Gastroesophageal sphincter (tissue), 4 donors: ENCODE measurements at regions not wholly inside any gene's neighbourhood (a gene's known extent, or its start where the extent isn't known, plus 50 kb on each side); places are given as distances from the start of the nearest gene placed in this dataset.

Experiments used
- ATAC-seq: fragments of 150-250 bp; one replicate; pipeline ENCODE4 v1.9.1; 2016; ENCODE audit warnings: mild to moderate bottlenecking, moderate library complexity
- H3K27ac ChIP-seq, 4 donors: fragments of 200-600 bp; sonication (generic) in 3 of 4; 1 replicate in 3 of 4; 2 replicates in 1 of 4; pipeline ENCODE4 v1.5.1; 2016 to 2019
- H3K27me3 ChIP-seq: fragments of 200-600 bp; sonication (generic); one replicate; pipeline ENCODE4 v1.5.1; 2019
- H3K36me3 ChIP-seq, 2 donors: fragments of 200-600 bp; sonication (generic); one replicate each; pipeline ENCODE4 v1.5.1; 2019; ENCODE audit warnings: control low read depth in 1 of 2
- H3K4me1 ChIP-seq, 3 donors: fragments of 200-600 bp; sonication (generic); 1 replicate in 2 of 3; 2 replicates in 1 of 3; pipeline ENCODE4 v1.5.1; 2016 to 2019; ENCODE audit warnings: control low read depth in 2 of 3
- H3K4me3 ChIP-seq, 2 donors: fragments of 200-600 bp; sonication (generic); one replicate each; pipeline ENCODE4 v1.5.1; 2019; ENCODE audit warnings: mild to moderate bottlenecking in 1 of 2, moderate library complexity in 1 of 2
- H3K9me3 ChIP-seq, 3 donors: fragments of 200-600 bp; sonication (generic); one replicate each; pipeline ENCODE4 v1.5.1; 2017 to 2019; ENCODE audit warnings: control low read depth in 2 of 3
- EP300 ChIP-seq: sonication (generic); formaldehyde crosslinking; IDR thresholded peaks from one replicate; pipeline ENCODE4 v1.6.1; 2017; ENCODE audit warnings: antibody characterized with exemption, mild to moderate bottlenecking
- POLR2A ChIP-seq, 2 donors: fragments of 450-650 bp; IDR thresholded peaks; one replicate each; pipeline ENCODE4 v1.6.1; 2017; ENCODE audit warnings: antibody characterized with exemption in 2 of 2, mild to moderate bottlenecking in 2 of 2, moderate library complexity in 1 of 2
- POLR2AphosphoS5 ChIP-seq: sonication (generic); formaldehyde crosslinking; IDR thresholded peaks from one replicate; pipeline ENCODE4 v1.6.1; 2017; ENCODE audit warnings: antibody characterized with exemption
- WGBS, 2 donors: methylation state at CpG; one replicate each; pipeline ENCODE4 v1.1.5; 2018; ENCODE audit warnings: low coverage in 1 of 2; 5-methylcytosine and 5-hydroxymethylcytosine counted together
- TF ChIP-seq, protein P1 (sequence below), 4 experiments: fragments of 200-600 bp in 2 of 4; fragments of 450-650 bp in 2 of 4; sonication (generic) in 1 of 4; IDR thresholded peaks; one replicate each; pipeline ENCODE4 v1.5.1; 2017 to 2019; ENCODE audit warnings: antibody characterized with exemption in 4 of 4, mild to moderate bottlenecking in 2 of 4, moderate library complexity in 2 of 4

DNA sequence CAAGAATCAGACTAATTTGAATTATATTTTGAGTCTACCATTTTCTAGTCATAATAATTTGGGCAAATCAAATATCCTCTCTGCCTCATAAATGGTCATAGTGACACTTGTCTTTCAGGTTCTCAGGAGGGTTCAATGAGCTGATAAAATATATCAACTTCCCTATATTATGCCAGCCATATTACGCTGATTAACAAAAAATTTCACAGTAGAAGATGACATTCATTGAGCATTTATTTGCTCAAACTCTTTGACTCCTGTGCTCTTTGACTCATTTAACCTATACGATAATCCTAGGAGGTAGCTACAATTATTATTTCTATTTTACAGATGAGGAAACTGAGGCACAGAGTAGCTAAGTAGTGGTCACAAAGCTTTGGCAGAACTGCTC is 60.0 kb upstream of the CCDC91 start:
- no peak overlapping the region for H3K4me3 ChIP-seq
- H3K27me3 ChIP-seq = no peaks in the 10 kb centered on the region
- TF ChIP-seq, protein P1, sequence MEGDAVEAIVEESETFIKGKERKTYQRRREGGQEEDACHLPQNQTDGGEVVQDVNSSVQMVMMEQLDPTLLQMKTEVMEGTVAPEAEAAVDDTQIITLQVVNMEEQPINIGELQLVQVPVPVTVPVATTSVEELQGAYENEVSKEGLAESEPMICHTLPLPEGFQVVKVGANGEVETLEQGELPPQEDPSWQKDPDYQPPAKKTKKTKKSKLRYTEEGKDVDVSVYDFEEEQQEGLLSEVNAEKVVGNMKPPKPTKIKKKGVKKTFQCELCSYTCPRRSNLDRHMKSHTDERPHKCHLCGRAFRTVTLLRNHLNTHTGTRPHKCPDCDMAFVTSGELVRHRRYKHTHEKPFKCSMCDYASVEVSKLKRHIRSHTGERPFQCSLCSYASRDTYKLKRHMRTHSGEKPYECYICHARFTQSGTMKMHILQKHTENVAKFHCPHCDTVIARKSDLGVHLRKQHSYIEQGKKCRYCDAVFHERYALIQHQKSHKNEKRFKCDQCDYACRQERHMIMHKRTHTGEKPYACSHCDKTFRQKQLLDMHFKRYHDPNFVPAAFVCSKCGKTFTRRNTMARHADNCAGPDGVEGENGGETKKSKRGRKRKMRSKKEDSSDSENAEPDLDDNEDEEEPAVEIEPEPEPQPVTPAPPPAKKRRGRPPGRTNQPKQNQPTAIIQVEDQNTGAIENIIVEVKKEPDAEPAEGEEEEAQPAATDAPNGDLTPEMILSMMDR (IDR thresholded peaks at IDR 0.05) = no peak
- no peak for TF ChIP-seq EP300
- H3K36me3 ChIP-seq = no peaks in the 10 kb centered on the region
- H3K27ac ChIP-seq = peak overlapping the region in 2 of 4 donors; percentile 5 to 26
- H3K4me1 ChIP-seq = peaks cover 5 to 10% (median 8%) of the 10 kb centered on the region in 3 donors
- no peak for ATAC-seq
- no peaks in the 10 kb centered on the region for H3K9me3 ChIP-seq
- 100% methylated on average over 2 of the region's 2 CpGs for WGBS, 2 donors

DNA sequence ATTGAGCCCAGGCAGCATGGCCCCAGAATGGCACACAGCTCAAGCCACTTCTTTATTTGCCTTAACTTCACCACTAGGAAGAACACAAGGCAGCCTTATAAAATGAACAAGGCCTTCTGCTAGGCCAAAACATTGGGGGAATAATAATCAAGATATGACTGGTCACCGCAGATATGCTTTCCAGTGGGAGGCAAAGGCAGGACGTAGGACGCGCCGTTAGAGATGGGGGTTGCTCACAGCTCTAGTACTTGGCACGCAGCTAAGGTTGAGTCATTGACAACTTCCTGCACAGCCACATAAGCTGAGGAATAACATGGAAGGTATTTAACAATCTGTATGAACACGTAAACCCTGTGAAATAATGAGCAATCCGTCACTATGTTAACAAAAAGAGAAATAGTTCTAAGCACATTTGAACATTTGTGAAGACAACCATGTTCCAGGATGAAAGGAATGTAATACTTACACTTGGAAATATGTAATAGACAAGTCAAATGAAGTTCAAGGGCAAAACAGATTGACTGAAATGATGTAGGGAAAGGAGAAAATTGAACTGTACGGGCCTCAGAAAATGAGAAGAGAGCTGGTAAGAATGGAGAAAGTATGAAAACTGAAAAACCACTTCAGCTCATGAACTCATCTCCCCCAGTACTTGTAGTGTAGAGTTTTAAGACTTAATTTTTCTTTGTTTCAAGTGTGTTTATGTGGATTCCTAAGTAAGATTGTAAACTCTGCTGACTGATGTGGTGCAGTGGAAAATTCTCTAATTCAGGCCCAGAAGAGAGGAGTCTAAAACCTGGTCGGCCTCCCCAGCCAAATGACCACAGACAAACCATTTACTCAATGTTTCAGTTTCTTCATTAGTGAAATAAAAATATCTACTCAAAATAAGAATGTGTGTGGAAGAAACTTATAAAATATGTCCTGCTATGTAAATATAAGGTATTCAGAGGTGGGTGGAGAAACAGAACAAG is 59.3 kb upstream of the CCDC91 start:
- peak; percentile 55 for ATAC-seq
- H3K27me3 ChIP-seq = no peaks in the 10 kb centered on the region
- H3K4me1 ChIP-seq = peaks cover 5 to 10% (median 8%) of the 10 kb centered on the region in 3 donors
- H3K4me3 ChIP-seq = no peak overlapping the region
- peak overlapping the region; percentile 5 to 38 (median 24) for H3K27ac ChIP-seq
- no peaks in the 10 kb centered on the region for H3K9me3 ChIP-seq
- H3K36me3 ChIP-seq = no peaks in the 10 kb centered on the region
- WGBS, 2 donors = 13 to 49% methylated on average over 9 to 10 of the region's 10 CpGs
- TF ChIP-seq EP300 (no peak), POLR2AphosphoS5 (peak; percentile 36), POLR2A (IDR thresholded peaks at IDR 0.05) (no peak)
- TF ChIP-seq, protein P1 (IDR thresholded peaks at IDR 0.05) = no peak

DNA sequence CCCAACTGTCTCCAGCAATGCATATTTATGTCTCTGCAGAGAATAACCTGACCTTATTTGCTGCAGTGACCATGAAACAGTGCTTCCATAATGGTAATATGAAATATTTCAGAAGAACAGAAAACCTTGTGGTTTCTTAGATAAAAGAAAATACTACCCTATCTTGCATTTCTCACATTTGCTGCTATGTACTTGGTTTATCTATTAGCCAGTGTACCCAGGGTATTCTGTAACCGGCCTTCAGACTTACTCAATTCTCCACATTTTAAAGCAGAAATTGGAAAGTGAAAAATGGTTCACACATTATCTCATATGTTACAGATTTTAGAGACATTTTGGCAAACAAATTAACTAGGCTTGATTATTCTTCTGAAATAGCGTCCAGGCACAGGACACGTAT is 57.9 kb upstream of the CCDC91 start:
- WGBS, 2 donors = 77 to 100% methylated on average over 3 of the region's 3 CpGs
- no peak for ATAC-seq
- Histone ChIP-seq H3K27ac (no peak overlapping the region), H3K9me3 (no peaks in the 10 kb centered on the region), H3K27me3 (no peaks in the 10 kb centered on the region), H3K4me3 (no peak overlapping the region), H3K4me1 (peaks cover 5 to 10% (median 8%) of the 10 kb centered on the region in 3 donors), H3K36me3 (no peaks in the 10 kb centered on the region)
- TF ChIP-seq POLR2AphosphoS5 (no peak), EP300 (no peak), POLR2A (IDR thresholded peaks at IDR 0.05) (no peak)
- TF ChIP-seq, protein P1 (IDR thresholded peaks at IDR 0.05) = no peak

DNA sequence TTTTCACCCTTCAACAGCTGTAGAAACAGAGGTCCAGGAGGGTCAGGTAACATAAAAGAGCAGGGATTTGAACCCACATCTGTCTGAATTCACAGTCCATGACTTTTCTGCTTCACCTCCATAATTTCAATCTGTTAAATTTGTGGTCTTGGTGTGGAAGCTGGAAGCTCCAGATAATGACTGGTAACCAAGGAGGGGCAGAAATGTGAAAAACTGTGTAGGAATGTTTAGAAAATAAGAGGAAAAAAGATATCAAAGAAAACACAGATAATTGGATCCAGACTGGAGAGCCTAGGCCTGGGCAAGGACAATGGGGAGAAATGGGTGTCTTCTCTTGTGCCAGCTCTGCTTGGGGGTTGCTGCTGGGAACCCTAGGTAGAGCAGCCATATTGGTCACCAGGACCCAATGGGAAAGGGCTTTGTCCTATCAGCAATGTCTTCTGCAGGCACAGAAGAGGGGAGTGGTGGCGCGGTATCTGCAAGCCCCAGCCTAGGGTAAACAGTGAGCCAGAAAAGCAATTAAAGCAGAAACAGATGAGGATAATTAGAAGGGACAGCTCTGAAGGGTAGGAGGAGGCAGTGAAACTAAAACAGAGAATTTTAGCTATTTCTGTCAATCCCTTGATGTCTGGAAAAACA is 54.3 kb upstream of the CCDC91 start:
- H3K4me3 ChIP-seq = no peak overlapping the region
- H3K36me3 ChIP-seq = no peaks in the 10 kb centered on the region
- H3K4me1 ChIP-seq = peaks cover 3 to 5% (median 3%) of the 10 kb centered on the region in 3 donors
- no peaks in the 10 kb centered on the region for H3K9me3 ChIP-seq
- no peak for ATAC-seq
- no peaks in the 10 kb centered on the region for H3K27me3 ChIP-seq
- WGBS, 2 donors = 100% methylated on average over 2 of the region's 2 CpGs; no CpG with 5 or more reads in 1 of the 2 donors
- no peak overlapping the region for H3K27ac ChIP-seq
- TF ChIP-seq EP300 (no peak), POLR2A (IDR thresholded peaks at IDR 0.05) (no peak), POLR2AphosphoS5 (no peak)
- TF ChIP-seq, protein P1 (IDR thresholded peaks at IDR 0.05) = no peak

DNA sequence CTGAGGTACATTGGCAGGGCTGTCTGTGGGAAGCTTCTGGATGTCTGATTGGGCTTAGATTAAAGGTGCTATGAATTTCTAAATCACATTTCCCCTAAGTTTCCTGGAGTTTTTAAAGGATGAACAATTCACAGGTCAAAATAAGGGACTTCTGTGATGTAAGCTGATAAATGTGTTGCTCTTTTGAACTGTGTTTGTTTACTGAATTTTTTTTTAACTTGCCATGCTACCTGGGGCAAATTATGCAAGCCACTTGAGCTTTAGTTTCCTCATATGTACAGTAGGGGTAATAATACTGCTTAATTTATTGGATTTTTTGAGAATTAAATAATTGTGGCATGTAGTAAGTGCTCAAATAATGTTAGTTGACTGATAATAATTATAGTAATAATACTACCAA is 52.8 kb upstream of the CCDC91 start:
- no peak overlapping the region for H3K27ac ChIP-seq
- H3K4me1 ChIP-seq = no peaks in the 10 kb centered on the region
- H3K36me3 ChIP-seq = no peaks in the 10 kb centered on the region
- no peak for TF ChIP-seq POLR2A (IDR thresholded peaks at IDR 0.05)
- TF ChIP-seq EP300 = no peak
- TF ChIP-seq POLR2AphosphoS5 = no peak
- TF ChIP-seq, protein P1 (IDR thresholded peaks at IDR 0.05) = no peak
- no peaks in the 10 kb centered on the region for H3K27me3 ChIP-seq
- H3K9me3 ChIP-seq = no peaks in the 10 kb centered on the region
- H3K4me3 ChIP-seq = no peak overlapping the region
- no peak for ATAC-seq
